ENCODE measurements at regions not wholly inside any gene's neighbourhood (a gene's known extent, or its start where the extent isn't known, plus 50 kb on each side); places are given as distances from the start of the nearest gene placed in this dataset.
A peak's percentile ranks its signal among the peaks of the same experiment; 100 is the strongest.
"Not testable (repeated sequence)": the region's sequence is repeated elsewhere in the genome, so short reads cannot be mapped to it uniquely, and the experiment has no call there.

DNA sequence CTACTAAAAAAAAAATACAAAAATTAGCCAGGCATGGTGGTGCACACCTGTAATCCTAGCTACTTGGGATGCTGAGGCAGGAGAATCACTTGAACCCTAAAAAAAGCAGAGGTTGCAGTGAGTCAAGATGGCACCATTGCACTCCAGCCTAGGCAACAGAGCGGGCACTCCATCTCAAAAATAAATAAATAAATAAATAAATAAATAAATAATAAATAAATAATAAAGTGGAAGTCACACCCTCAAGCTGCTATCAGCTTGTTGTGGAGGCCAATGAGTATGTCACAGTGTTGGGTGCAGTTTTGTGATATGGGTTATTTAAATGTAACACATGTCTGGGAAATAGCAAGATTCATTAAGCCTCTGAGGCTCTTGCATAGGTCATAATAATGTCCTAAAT, 153.9 kb downstream of the NR2F2 start:
- H3K9me1 ChIP-seq (ENCODE audit: control insufficient read depth, insufficient read depth, low read length); CTCF ChIA-PET (ENCODE audit: low intra/inter-chr PET ratio); FAIRE-seq; H4K20me1 ChIP-seq (replicated peaks; ENCODE audit: control insufficient read depth, insufficient read depth, low read length); H3K27ac ChIP-seq (ENCODE audit: extremely low read depth, low read depth, low read length); DNase-seq (ENCODE audit: extremely low read depth in 1 of 4, low spot score in 3 of 4); H3K4me1 ChIP-seq (replicated peaks in 1 of 2; ENCODE audit: control insufficient read depth in 2 of 2, insufficient read depth in 2 of 2, low read length in 2 of 2); H3K36me3 ChIP-seq (ENCODE audit: control insufficient read depth, insufficient read depth, low read length); BruUV-seq (replicated peaks); H2AFZ ChIP-seq (ENCODE audit: low read depth, low read length); in situ Hi-C loops (cut with MboI); ATAC-seq; POLR2A ChIA-PET; H3K9me3 ChIP-seq (replicated peaks; ENCODE audit: control insufficient read depth, insufficient read depth, low read depth, low read length); H3K4me3 ChIP-seq; H3K9ac ChIP-seq (ENCODE audit: insufficient read depth in 1 of 2, low read depth in 2 of 2, low read length in 2 of 2); H3K4me2 ChIP-seq (ENCODE audit: insufficient read depth, low read length); H3K79me2 ChIP-seq (ENCODE audit: control insufficient read depth, insufficient read depth, low read length): not testable (repeated sequence)
- H3K27me3 ChIP-seq (ENCODE audit: control insufficient read depth in 2 of 2, insufficient read depth in 2 of 2, low read length in 2 of 2) = peaks cover 17 to 20% of the 10 kb centered on the region in 2 experiments; a peak in 4 of 5 replicates
- WGBS (ENCODE audit: insufficient coverage, low coverage, missing lambda C conversion rate) = 9% methylated on average over 1 of the region's 1 CpG
- intact Hi-C loops (cut with micrococcal nuclease) = loop anchor here (10.0 kb wide), 1 partner anchor 150 kb away; the partner anchor contains the start of gene NR2F2

GRCh38 chr15:96484830-96485229, 154.3 kb downstream of the NR2F2 start:
- Histone ChIP-seq H3K27ac (ENCODE audit: extremely low read depth, low read depth, low read length) (no peak overlapping the region), H3K36me3 (ENCODE audit: control insufficient read depth, insufficient read depth, low read length) (no peaks in the 10 kb centered on the region), H3K4me1 (replicated peaks in 1 of 2; ENCODE audit: control insufficient read depth in 2 of 2, insufficient read depth in 2 of 2, low read length in 2 of 2) (no peaks in the 10 kb centered on the region), H4K20me1 (replicated peaks; ENCODE audit: control insufficient read depth, insufficient read depth, low read length) (no peaks in the 10 kb centered on the region), H3K4me2 (ENCODE audit: insufficient read depth, low read length) (no peak overlapping the region), H3K4me3 (no peak overlapping the region), H3K79me2 (ENCODE audit: control insufficient read depth, insufficient read depth, low read length) (no peaks in the 10 kb centered on the region), H3K9ac (ENCODE audit: insufficient read depth in 1 of 2, low read depth in 2 of 2, low read length in 2 of 2) (no peak overlapping the region), H3K9me3 (replicated peaks; ENCODE audit: control insufficient read depth, insufficient read depth, low read depth, low read length) (no peaks in the 10 kb centered on the region), H3K9me1 (ENCODE audit: control insufficient read depth, insufficient read depth, low read length) (no peaks in the 10 kb centered on the region), H2AFZ (ENCODE audit: low read depth, low read length) (no peak overlapping the region), H3K27me3 (ENCODE audit: control insufficient read depth in 2 of 2, insufficient read depth in 2 of 2, low read length in 2 of 2) (peaks cover 17 to 20% of the 10 kb centered on the region in 2 experiments; a peak in 4 of 5 replicates)
- intact Hi-C loops (cut with micrococcal nuclease) = loop anchor here (10.0 kb wide), 1 partner anchor 150 kb away; the partner anchor contains the start of gene NR2F2
- POLR2A ChIA-PET = no interaction called here
- DNase-seq (ENCODE audit: extremely low read depth in 1 of 4, low spot score in 3 of 4) = no peak
- in situ Hi-C loops (cut with MboI) = no loop called here
- no peak for FAIRE-seq
- BruUV-seq (replicated peaks) = no TSS peak
- no peak for ATAC-seq
- CTCF ChIA-PET (ENCODE audit: low intra/inter-chr PET ratio) = no interaction called here
- TF ChIP-seq, protein P1, sequence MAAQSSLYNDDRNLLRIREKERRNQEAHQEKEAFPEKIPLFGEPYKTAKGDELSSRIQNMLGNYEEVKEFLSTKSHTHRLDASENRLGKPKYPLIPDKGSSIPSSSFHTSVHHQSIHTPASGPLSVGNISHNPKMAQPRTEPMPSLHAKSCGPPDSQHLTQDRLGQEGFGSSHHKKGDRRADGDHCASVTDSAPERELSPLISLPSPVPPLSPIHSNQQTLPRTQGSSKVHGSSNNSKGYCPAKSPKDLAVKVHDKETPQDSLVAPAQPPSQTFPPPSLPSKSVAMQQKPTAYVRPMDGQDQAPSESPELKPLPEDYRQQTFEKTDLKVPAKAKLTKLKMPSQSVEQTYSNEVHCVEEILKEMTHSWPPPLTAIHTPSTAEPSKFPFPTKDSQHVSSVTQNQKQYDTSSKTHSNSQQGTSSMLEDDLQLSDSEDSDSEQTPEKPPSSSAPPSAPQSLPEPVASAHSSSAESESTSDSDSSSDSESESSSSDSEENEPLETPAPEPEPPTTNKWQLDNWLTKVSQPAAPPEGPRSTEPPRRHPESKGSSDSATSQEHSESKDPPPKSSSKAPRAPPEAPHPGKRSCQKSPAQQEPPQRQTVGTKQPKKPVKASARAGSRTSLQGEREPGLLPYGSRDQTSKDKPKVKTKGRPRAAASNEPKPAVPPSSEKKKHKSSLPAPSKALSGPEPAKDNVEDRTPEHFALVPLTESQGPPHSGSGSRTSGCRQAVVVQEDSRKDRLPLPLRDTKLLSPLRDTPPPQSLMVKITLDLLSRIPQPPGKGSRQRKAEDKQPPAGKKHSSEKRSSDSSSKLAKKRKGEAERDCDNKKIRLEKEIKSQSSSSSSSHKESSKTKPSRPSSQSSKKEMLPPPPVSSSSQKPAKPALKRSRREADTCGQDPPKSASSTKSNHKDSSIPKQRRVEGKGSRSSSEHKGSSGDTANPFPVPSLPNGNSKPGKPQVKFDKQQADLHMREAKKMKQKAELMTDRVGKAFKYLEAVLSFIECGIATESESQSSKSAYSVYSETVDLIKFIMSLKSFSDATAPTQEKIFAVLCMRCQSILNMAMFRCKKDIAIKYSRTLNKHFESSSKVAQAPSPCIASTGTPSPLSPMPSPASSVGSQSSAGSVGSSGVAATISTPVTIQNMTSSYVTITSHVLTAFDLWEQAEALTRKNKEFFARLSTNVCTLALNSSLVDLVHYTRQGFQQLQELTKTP (IDR thresholded peaks at IDR 0.05; ENCODE audit: low read depth in 1 of 2, partially characterized antibody in 2 of 2) = no peak
- peak in 1 of 2 experiments; percentile 83; a peak in 1 of 4 replicates for TF ChIP-seq ETV6 (IDR thresholded peaks at IDR 0.05; ENCODE audit: borderline replicate concordance in 1 of 2, low read depth in 2 of 2, low read length in 1 of 2)
- TF ChIP-seq ETV6 (CRISPR knock-in tag; IDR thresholded peaks at IDR 0.05; ENCODE audit: borderline replicate concordance) = no peak
- TF ChIP-seq RCOR1 (IDR thresholded peaks at IDR 0.05; ENCODE audit: borderline replicate concordance in 1 of 2, low read depth in 2 of 2, low read length in 2 of 2) = peak; percentile 73 to 78; a peak in 3 of 4 replicates
- peak; percentile 67 for TF ChIP-seq CBFA2T3 (IDR thresholded peaks at IDR 0.05)
- 0 out of 2 replicates have a peak, but pooled peaks have one; percentile 23 for TF ChIP-seq SPI1 (IDR thresholded peaks at IDR 0.05; ENCODE audit: borderline replicate concordance, low read depth, low read length)
- TF ChIP-seq SMAD3 (CRISPR knock-in tag; conservative IDR thresholded peaks at IDR 0.05) = no peak
- no peak for TF ChIP-seq RBM34 (IDR thresholded peaks at IDR 0.05; ENCODE audit: borderline replicate concordance, insufficient read depth, low read length)
- peak; percentile 95 to 96 for TF ChIP-seq KDM1A (IDR thresholded peaks at IDR 0.05)
- TF ChIP-seq TCF3 (CRISPR knock-in tag; IDR thresholded peaks at IDR 0.05) = peak; percentile 37; the same call in 1 of the 2 replicates

All from K562 (cell line).